Neural cell (in vitro differentiated cells): ENCODE measurements at regions not wholly inside any gene's neighbourhood (a gene's known extent, or its start where the extent isn't known, plus 50 kb on each side); places are given as distances from the start of the nearest gene placed in this dataset.
"Not testable (repeated sequence)": the region's sequence is repeated elsewhere in the genome, so short reads cannot be mapped to it uniquely, and the experiment has no call there.

Experiments used
- EP300 ChIP-seq: fragments of 450-650 bp; conservative IDR thresholded peaks from 2 replicates; pipeline ENCODE4 v1.6.1; 2014; ENCODE audit warnings: antibody characterized with exemption, mild to moderate bottlenecking, moderate library complexity; ENCODE audit not compliant: poor library complexity, severe bottlenecking
- EZH2 ChIP-seq: fragments of 200-600, 300-800 bp; shearing (Covaris generic), sonication (generic); IDR thresholded peaks from 2 replicates; pipeline ENCODE4 v1.6.1; 2014; ENCODE audit warnings: antibody characterized with exemption, low read length, borderline replicate concordance, mild to moderate bottlenecking; ENCODE audit not compliant: insufficient read depth, poor library complexity, severe bottlenecking
- MXI1 ChIP-seq: fragments of 450-650 bp; conservative IDR thresholded peaks from 2 replicates; pipeline ENCODE4 v1.6.1; 2014; ENCODE audit warnings: antibody characterized with exemption, mild to moderate bottlenecking; ENCODE audit not compliant: poor library complexity, severe bottlenecking
- POLR2AphosphoS5 ChIP-seq: IDR thresholded peaks from 2 replicates; pipeline ENCODE4 v1.6.1; 2012
- RAD21 ChIP-seq: fragments of 450-650 bp; conservative IDR thresholded peaks from 2 replicates; pipeline ENCODE4 v1.6.1; 2014; ENCODE audit warnings: antibody characterized with exemption, mild to moderate bottlenecking, moderate library complexity
- SMC3 ChIP-seq: fragments of 450-650 bp; conservative IDR thresholded peaks from 2 replicates; pipeline ENCODE4 v1.6.1; 2014; ENCODE audit warnings: antibody characterized with exemption, mild to moderate bottlenecking, moderate library complexity; ENCODE audit not compliant: poor library complexity
- TAF1 ChIP-seq: IDR thresholded peaks from 2 replicates; pipeline ENCODE4 v1.6.1; 2012; ENCODE audit warnings: low read depth
- TF ChIP-seq, protein P1 (sequence below): fragments of 450-650 bp; IDR thresholded peaks from 2 replicates; pipeline ENCODE4 v1.5.1; 2014; ENCODE audit warnings: antibody characterized with exemption, mild to moderate bottlenecking, moderate library complexity; ENCODE audit not compliant: poor library complexity, severe bottlenecking
- TF ChIP-seq, protein P2 (sequence below): IDR thresholded peaks from 2 replicates; pipeline ENCODE4 v1.6.1; 2012; ENCODE audit warnings: borderline replicate concordance

DNA sequence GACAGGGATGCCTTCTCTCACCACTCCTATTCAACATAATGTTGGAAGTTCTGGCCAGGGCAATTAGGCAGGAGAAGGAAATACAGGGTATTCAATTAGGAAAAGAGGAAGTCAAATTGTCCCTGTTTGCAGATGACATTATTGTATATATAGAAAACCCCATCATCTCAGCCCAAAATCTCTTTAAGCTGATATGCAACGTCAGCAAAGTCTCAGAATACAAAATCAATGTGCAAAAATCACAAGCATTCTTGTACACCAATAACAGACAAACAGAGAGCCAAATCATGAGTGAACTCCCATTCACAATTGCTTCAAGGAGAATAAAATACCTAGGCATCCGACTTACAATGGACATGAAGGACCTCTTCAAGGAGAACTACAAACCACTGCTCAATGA is 258.1 kb upstream of the SAMSN1 start:
- TF ChIP-seq, protein P1, sequence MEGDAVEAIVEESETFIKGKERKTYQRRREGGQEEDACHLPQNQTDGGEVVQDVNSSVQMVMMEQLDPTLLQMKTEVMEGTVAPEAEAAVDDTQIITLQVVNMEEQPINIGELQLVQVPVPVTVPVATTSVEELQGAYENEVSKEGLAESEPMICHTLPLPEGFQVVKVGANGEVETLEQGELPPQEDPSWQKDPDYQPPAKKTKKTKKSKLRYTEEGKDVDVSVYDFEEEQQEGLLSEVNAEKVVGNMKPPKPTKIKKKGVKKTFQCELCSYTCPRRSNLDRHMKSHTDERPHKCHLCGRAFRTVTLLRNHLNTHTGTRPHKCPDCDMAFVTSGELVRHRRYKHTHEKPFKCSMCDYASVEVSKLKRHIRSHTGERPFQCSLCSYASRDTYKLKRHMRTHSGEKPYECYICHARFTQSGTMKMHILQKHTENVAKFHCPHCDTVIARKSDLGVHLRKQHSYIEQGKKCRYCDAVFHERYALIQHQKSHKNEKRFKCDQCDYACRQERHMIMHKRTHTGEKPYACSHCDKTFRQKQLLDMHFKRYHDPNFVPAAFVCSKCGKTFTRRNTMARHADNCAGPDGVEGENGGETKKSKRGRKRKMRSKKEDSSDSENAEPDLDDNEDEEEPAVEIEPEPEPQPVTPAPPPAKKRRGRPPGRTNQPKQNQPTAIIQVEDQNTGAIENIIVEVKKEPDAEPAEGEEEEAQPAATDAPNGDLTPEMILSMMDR: not testable (repeated sequence)
- not testable (repeated sequence) for TF ChIP-seq EP300, POLR2AphosphoS5, EZH2, SMC3, TAF1, RAD21, MXI1
- TF ChIP-seq, protein P2, sequence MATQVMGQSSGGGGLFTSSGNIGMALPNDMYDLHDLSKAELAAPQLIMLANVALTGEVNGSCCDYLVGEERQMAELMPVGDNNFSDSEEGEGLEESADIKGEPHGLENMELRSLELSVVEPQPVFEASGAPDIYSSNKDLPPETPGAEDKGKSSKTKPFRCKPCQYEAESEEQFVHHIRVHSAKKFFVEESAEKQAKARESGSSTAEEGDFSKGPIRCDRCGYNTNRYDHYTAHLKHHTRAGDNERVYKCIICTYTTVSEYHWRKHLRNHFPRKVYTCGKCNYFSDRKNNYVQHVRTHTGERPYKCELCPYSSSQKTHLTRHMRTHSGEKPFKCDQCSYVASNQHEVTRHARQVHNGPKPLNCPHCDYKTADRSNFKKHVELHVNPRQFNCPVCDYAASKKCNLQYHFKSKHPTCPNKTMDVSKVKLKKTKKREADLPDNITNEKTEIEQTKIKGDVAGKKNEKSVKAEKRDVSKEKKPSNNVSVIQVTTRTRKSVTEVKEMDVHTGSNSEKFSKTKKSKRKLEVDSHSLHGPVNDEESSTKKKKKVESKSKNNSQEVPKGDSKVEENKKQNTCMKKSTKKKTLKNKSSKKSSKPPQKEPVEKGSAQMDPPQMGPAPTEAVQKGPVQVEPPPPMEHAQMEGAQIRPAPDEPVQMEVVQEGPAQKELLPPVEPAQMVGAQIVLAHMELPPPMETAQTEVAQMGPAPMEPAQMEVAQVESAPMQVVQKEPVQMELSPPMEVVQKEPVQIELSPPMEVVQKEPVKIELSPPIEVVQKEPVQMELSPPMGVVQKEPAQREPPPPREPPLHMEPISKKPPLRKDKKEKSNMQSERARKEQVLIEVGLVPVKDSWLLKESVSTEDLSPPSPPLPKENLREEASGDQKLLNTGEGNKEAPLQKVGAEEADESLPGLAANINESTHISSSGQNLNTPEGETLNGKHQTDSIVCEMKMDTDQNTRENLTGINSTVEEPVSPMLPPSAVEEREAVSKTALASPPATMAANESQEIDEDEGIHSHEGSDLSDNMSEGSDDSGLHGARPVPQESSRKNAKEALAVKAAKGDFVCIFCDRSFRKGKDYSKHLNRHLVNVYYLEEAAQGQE: not testable (repeated sequence)
